ENCODE measurements at regions not wholly inside any gene's neighbourhood (a gene's known extent, or its start where the extent isn't known, plus 50 kb on each side); places are given as distances from the start of the nearest gene placed in this dataset.

DNA sequence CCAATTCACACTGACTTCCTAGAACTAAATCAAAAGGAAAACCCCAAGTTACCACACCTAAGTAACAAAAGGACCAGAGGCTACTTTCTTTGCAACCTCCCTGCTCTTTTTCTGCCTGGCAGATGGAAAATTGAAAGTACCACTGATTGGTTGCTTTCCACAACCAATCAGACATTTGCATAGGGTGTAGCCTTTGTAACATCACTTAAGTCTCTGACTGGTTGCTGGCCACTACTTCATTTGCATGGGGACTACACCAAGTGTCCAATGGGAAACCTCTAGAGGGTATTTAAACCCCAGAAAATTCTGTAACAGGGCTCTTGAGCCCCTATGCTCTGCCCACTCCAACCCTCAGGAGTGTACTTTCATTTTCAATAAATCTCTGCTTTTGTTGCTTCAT is 365.0 kb downstream of the LTN1 start:
- TF ChIP-seq, protein P1, sequence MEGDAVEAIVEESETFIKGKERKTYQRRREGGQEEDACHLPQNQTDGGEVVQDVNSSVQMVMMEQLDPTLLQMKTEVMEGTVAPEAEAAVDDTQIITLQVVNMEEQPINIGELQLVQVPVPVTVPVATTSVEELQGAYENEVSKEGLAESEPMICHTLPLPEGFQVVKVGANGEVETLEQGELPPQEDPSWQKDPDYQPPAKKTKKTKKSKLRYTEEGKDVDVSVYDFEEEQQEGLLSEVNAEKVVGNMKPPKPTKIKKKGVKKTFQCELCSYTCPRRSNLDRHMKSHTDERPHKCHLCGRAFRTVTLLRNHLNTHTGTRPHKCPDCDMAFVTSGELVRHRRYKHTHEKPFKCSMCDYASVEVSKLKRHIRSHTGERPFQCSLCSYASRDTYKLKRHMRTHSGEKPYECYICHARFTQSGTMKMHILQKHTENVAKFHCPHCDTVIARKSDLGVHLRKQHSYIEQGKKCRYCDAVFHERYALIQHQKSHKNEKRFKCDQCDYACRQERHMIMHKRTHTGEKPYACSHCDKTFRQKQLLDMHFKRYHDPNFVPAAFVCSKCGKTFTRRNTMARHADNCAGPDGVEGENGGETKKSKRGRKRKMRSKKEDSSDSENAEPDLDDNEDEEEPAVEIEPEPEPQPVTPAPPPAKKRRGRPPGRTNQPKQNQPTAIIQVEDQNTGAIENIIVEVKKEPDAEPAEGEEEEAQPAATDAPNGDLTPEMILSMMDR (optimal IDR thresholded peaks at IDR 0.05 in 1 of 3, IDR thresholded peaks at IDR 0.05 in 1 of 3, conservative IDR thresholded peaks at IDR 0.05 in 1 of 3; ENCODE audit: extremely low read depth in 1 of 3, insufficient read depth in 2 of 3, low read length in 3 of 3), result no peak
- TF ChIP-seq EZH2 (IDR thresholded peaks at IDR 0.05; ENCODE audit: low read length), result no peak
